GM21825 (cell line): ENCODE measurements at regions not wholly inside any gene's neighbourhood (a gene's known extent, or its start where the extent isn't known, plus 50 kb on each side); places are given as distances from the start of the nearest gene placed in this dataset.

Experiments
- ATAC-seq: cut with Tn5 transposase; IDR thresholded peaks from one replicate; pipeline ENCODE4 v1.9.1; 2021; ENCODE audit warnings: mild to moderate bottlenecking, moderate library complexity; ENCODE audit not compliant: unreplicated experiment

- ATAC-seq = no peak
Measured at GRCh38 chr16:86681031-86681756, 102.8 kb downstream of the FOXL1 start.

DNA sequence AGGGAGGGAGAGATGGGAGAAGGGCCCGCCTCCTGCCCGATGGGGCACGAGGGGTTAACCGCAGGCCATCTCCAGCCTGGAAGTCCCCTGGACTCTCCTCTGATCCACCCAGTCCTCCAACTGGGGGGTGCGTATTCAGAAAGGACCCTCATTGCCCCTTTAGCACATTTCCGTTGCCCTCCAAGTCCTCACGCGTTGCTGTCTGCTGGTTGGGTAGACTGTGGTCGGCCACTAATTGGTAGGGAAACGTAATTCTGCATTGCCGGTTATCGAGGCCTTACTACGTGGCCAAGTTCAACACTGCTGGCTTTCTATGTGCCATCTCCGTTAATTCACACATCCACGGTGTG, 103.4 kb downstream of the FOXL1 start:
- no peak for ATAC-seq

GRCh38 chr16:86682219-86682904, 104.0 kb downstream of the FOXL1 start:
- ATAC-seq = no peak

DNA sequence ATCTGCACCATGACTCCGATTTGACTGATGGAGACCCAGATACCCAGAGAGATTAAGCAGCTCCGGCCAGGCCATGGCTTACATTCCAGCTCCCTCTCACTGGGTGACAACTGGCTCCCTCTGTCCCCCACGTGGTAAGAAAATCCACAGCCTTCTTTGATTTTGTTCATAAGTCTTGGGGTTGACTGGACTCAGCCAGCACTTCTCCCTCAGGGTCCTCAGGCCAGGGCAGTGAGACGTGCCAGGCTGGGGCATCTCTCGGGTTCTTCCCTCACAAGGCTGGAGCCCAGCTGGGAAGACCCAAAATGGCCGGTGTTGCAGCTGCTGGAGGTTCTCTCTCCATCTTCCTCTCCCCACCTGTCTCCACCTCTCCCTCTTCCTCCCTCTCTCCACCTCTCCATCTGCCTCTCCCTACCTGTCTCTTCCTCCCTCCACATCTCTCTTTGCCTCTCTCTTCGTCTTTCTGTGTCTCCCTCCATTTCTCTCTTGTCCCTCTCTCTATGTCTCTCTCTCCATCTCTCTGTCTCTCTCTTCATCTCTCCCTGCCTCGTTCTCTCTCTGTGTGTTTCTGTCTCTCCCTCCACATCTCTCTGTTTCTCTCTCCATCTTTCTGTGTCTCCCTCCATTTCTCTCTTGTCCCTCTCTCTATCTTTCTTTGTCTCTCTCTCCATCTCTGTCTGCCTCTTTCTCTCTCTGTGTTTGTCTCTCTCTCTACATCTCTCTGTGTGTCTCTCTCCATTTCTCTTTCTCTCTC, 105.3 kb downstream of the FOXL1 start:
- ATAC-seq = no peak

- no peak for ATAC-seq
Measured at GRCh38 chr16:86685076-86685475, 106.7 kb downstream of the FOXL1 start.

DNA sequence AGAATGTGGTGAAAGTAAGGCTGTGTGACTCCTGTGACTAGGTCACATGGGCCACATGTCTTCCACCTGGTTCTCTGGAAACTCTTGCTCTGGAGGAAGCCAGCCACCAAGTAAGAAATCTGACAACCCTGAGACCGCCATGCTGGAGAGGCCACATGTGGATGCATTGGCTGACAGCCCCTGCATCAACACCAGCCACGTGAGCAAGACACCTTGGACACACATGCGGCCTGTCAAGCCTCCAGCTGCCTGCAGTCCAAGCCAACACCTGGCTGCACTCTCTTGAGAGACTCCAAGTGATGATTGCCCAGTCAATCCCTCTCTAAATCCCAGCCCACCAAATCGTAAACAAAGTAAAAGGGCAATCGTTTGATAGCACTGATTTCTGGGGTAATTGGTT, 112.6 kb downstream of the FOXL1 start:
- ATAC-seq = no peak

DNA sequence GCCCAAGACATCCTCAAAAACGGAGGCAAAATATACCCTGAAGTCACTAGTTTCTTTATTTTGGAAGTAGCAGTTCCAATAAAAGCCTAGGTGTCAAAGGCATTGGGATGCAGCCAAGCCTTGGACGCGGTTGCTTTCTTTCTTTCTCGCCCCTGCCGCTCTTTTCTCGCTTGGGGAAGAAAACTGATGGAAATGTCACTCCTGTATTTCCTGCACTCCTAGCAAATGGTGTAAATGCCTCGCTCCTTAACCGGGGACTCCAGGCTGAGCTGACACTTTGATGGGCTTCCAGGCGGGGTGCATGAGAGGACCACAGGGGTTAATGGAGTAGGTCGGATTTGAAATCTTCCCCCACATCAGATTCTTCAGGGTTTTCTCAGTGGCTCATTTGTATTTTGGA, 114.1 kb downstream of the FOXL1 start:
- ATAC-seq = no peak

- ATAC-seq = no peak
Measured at GRCh38 chr16:86693033-86693432, 114.7 kb downstream of the FOXL1 start.

DNA sequence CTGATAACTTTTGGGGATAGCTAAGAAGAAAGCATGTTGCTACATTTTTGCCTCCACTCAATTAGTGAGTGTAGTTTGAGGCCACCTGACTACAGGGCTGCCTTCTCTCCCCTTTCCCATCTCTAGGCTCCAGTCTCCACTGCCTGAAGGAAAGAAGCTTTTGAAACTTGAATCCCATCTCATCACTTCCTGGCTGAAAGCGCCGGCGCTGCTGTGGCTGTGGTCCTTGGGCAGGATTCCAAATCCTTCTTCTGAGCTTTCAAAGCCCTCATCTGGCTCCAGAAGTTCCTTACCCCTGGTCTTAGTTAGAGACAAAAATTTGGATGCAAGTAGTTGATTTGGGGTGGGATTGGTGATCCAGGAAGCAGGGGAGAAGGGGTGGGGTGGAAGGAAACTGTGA, 119.4 kb downstream of the FOXL1 start:
- no peak for ATAC-seq

- no peak for ATAC-seq
Measured at GRCh38 chr16:86700046-86700945, 121.9 kb downstream of the FOXL1 start.

GRCh38 chr16:86701286-86701975, 123.1 kb downstream of the FOXL1 start:
- ATAC-seq = no peak

GRCh38 chr16:86702824-86703588, 124.7 kb downstream of the FOXL1 start:
- no peak for ATAC-seq

DNA sequence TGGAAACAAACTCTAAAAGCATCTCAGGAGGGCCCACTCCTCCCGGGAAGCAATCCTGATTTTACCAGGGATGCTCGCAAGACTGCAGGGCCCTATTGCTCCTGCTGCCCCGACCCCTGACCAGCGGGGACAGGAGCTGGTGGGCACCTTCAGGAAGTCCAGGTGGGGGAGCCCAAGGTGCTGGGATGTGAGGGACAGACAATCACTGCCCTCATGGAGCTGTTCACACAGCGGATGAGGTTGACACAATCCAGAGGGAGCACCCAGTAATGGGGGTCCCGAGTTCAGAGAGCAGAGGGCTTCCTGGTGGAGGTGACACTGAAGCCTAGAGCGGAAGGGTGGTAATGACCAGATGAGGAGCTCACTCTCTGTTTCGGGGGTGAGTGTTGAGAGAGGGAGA, 126.2 kb downstream of the FOXL1 start:
- no peak for ATAC-seq

DNA sequence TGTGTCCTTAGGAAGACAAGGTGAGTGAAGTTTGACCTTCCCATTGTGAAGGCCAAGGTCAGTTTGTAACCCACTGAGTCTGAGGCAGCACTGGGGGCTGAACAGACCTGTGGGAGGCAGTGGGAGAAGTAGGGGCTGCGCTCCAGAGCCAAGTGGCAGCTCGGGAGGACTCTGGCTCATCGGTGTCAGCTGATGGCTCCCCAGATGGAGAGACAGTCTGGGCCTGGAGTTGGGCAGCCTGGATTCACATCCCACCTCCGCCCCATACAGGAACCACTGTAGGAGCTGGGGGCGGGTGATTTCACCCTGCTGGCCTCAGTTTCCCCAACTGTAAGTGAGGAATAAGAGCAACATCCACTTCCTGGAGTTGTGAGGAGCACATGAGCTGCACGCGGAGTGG, 128.4 kb downstream of the FOXL1 start:
- no peak for ATAC-seq

DNA sequence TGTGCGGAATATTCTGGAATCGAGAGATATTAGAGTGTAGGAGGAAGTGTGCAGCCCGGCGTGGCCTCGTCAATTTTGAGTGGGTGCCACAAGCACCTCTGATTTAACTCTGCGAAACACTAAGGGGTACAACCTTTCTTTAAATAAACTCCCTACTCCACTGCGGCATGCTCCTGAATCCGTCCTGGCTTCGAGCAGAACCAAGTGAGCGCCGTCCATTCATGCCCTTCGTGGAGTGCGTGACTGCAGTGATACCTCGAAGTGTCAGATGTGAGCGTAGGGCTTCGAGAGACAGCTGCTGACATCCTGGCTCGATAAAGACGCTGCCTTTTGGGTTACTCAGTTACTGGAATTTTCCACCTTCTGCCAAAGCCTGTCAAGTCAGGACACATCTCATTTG, 128.8 kb downstream of the FOXL1 start:
- no peak for ATAC-seq

- ATAC-seq = no peak
Measured at GRCh38 chr16:86707581-86707980, 129.2 kb downstream of the FOXL1 start.

DNA sequence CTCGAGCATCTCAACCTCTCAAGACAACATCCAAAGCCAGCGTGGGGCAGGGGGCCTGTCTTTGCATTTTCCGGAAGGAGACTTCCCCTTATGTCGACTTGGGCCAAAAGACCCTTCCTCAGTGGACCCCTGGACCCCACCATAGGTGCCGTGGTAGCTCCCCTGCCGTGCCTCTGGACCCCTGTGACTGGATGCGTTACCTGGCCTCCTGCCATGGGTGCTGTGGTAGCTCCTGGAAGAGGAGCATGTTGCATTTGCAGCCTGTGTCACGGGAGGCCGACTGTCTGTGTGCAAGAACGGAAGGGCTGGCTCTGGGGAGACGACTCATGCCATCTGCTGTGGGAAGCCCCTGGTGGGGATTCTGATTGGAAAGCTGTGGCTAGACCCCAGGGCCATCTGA, 130.1 kb downstream of the FOXL1 start:
- ATAC-seq = no peak

DNA sequence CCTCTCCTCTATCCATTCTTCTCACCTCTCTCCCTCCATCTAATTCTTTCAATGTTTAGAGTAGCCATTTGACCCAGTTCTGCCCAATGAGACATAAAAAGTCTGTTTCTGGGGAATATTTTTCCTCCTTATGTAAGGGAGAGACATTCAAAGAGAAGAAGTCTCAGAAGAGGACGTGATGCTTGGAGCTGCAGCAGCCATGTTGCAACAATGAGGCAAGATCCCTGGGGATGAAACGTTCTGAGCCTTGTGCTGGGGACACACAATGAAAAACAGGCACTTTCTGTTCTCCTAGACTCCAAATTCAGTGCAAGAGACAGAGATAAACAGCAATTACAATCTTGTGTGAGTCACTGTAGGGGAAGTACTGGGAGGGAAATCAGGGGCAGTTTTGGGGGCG, 130.8 kb downstream of the FOXL1 start:
- no peak for ATAC-seq

DNA sequence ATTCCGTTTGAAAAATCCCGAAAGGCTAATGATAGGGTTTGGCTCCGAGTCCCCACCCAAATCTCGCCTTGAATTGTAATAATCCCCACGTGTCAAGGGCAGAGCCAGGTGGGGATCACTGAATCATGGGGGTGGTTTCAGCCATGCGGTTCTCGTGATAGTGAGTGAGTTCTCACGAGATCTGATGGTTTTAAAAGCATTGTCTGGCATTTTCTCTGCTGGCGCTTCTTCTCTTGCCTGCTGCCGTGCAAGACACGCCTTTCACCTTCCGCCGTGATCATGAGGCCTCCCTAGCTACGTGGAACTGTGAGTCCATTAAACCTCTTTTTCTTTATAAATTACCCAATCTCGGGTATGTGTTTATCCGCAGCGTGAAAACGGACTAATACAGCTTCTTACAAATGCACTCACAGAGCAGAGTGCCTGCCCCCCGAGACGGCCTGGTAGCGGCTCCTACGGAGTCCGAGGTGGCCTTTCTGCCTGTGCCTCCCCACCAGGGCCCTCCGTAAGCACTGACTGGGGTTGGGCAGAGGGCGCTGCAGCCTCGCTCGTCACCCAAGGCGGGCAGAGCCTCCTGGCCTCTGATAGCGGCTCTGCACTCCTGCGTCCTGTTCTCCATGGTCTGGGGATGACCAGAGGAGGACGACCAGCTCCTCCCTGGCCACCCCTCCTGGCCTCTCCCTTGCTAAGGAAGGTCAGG, 131.7 kb downstream of the FOXL1 start:
- no peak for ATAC-seq
